RWPE1 (cell line): ENCODE measurements at regions not wholly inside any gene's neighbourhood (a gene's known extent, or its start where the extent isn't known, plus 50 kb on each side); places are given as distances from the start of the nearest gene placed in this dataset.

ENCODE experiments used
- CTCF ChIA-PET: fragments of 350-600 bp; sonication (Branson Sonifier 250); formaldehyde crosslinking; extraction: SDS; loops from one replicate; lab custom pipeline; 2021; lab: Yijun Ruan, JAX
- POLR2A ChIA-PET: fragments of 400-600 bp; formaldehyde crosslinking; extraction: SDS; loops from one replicate; lab custom pipeline; 2020; ENCODE audit warnings: antibody characterized with exemption; ENCODE audit not compliant: low non-redundant PET; lab: Yijun Ruan, JAX
- DNase-seq: peaks from one replicate; pipeline ENCODE4 v3.0.0; 2012; ENCODE audit warnings: low spot score
- H3K27ac ChIP-seq: fragments of 450-650 bp; 2 replicates; pipeline ENCODE4 v1.5.1; 2017
- TF ChIP-seq, protein P1 (sequence below): fragments of 450-650 bp; conservative IDR thresholded peaks from 2 replicates; pipeline ENCODE4 v1.5.1; 2017; ENCODE audit warnings: low read depth, mild to moderate bottlenecking

DNA sequence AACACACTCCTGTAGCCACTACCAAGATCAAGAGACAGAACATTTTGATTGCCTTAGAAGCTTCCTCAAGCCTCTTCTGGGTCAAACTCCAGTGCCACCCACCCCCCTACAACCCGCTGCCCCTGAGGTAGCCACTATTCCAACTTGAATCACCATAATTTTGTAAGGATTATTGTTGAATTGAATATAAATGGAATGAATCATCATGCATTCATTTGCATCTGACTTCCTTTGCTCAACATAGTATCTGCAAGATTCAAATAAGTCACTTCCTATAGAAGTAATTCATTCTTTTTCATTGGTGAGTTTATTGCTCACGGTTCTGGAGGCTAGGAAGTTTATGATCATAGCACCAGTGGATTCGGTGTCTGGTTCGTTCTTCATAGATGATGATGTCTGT lies 364.2 kb downstream of the SLITRK2 start:
- ChIA-PET CTCF (no interaction called here), POLR2A (no interaction called here)
- TF ChIP-seq, protein P1, sequence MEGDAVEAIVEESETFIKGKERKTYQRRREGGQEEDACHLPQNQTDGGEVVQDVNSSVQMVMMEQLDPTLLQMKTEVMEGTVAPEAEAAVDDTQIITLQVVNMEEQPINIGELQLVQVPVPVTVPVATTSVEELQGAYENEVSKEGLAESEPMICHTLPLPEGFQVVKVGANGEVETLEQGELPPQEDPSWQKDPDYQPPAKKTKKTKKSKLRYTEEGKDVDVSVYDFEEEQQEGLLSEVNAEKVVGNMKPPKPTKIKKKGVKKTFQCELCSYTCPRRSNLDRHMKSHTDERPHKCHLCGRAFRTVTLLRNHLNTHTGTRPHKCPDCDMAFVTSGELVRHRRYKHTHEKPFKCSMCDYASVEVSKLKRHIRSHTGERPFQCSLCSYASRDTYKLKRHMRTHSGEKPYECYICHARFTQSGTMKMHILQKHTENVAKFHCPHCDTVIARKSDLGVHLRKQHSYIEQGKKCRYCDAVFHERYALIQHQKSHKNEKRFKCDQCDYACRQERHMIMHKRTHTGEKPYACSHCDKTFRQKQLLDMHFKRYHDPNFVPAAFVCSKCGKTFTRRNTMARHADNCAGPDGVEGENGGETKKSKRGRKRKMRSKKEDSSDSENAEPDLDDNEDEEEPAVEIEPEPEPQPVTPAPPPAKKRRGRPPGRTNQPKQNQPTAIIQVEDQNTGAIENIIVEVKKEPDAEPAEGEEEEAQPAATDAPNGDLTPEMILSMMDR = no peak
- no peak for DNase-seq
- no peak overlapping the region for H3K27ac ChIP-seq

DNA sequence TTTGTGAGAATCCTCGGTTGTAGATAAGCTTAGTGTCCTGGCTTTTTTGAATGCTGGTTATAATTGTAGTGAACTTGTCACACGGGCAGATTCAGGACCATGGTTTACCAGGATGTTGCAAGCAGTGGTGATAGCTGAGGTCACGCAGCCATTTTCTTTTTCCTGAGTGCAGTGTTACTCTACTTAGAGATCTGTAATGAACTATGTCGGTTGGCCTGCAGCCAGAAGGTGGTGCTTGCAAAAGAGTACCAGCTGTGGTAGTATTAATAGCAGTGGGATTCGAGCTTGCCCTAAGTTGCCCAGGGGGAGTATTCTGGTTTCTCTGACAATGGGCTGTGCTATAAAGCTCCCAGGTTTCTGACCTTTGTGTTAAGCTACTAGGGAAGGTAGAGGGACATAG lies 368.9 kb downstream of the SLITRK2 start:
- no peak overlapping the region for H3K27ac ChIP-seq
- POLR2A ChIA-PET = no interaction called here
- TF ChIP-seq, protein P1 = no peak
- CTCF ChIA-PET = interaction anchor here (0.6 kb wide), 1 partner anchor 457 kb away, joined by 3 read pairs; no protein-coding TSS in a partner anchor
- no peak for DNase-seq

DNA sequence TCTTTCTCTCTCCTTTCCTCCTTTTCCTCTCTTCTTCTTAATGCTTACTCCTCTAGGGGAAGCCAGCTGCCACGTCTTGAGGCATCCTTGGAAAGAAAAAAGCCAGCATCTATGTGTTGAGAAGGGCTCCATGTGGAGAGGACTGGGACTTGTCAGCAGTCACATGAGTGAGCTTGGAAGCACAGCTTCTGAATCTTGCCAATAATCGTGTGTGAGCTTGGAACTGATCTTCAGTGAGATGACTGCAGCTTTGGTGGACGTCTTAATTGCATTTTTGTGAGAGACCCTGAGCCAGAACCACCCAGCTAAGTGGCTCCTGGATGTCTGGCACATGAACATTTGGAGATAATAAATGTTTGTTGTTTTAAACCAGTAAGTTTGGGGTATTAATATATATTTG lies 371.7 kb downstream of the SLITRK2 start:
- POLR2A ChIA-PET = no interaction called here

DNA sequence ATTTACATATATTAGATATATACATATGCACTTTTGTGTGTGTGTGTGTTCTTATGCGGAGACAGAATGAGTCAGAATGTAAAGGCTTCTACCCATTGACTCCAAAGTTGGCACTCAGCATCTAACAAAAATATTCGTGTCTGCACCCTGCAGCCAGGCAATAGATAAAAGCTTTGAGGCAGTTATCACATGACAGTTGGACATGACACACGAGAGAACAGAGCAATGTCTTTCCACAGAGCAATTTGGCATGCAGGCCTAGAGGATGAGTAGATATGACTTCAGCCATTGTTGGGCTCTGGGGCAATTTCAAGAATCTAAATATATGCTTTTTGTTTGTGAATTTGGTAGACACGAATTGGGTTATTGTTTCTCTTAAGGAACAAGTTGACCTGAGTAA lies 391.2 kb downstream of the SLITRK2 start:
- DNase-seq = no peak
- ChIA-PET CTCF (interaction anchor here (0.7 kb wide), 1 partner anchor 306 kb away, joined by 3 read pairs; no protein-coding TSS in a partner anchor), POLR2A (no interaction called here)
- TF ChIP-seq, protein P1 = no peak
- H3K27ac ChIP-seq = no peak overlapping the region

More for the DNA sequence above, 371.7 kb downstream of the SLITRK2 start:
- TF ChIP-seq, protein P1 = no peak
- CTCF ChIA-PET = no interaction called here
- DNase-seq = no peak
- H3K27ac ChIP-seq = no peak overlapping the region

DNA sequence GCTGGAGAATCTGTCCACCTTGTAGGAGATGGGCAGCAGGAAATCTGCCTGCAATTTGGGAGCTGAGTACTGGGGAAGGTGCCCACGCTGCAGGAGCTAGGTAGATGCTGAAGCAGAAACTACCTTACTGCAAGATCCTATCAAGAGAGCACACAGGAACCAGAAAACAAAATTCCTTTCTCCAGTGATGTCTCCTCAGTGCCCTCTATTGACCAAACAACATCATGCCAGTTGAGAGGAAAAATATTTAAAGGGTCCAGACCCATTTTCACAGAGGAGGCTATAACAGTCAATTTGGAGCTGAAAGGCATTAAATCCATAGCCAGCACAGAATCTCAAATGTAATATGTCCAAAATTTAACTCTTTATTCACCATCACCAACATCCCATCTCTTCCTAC lies 406.8 kb downstream of the SLITRK2 start:
- TF ChIP-seq, protein P1 = no peak
- ChIA-PET CTCF (interaction anchor here (0.6 kb wide), 1 partner anchor 572 kb away, joined by 3 read pairs; no protein-coding TSS in a partner anchor), POLR2A (no interaction called here)
- no peak for DNase-seq
- no peak overlapping the region for H3K27ac ChIP-seq

DNA sequence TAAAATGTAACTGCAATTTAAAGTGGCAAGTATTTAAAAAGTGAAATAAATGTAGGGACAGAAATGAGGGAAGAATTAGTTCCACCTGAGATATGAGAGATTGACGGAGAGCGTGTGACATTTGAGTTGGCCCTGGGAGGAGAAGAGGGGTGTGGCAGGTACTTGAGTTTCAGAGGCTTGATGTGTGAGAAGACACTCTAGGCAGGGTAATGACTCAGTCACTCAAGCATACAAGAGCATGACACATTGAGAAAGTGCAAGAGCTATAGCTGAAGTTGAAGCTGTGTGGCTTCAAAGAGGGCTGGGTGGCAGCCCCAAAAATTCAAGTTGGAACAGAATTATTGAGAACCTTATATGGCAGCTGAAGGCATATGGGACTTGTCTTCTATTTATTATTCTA lies 420.5 kb downstream of the SLITRK2 start:
- DNase-seq = no peak
- TF ChIP-seq, protein P1 = no peak
- CTCF ChIA-PET = no interaction called here
- no peak overlapping the region for H3K27ac ChIP-seq
- POLR2A ChIA-PET = no interaction called here
